ENCODE measurements at regions not wholly inside any gene's neighbourhood (a gene's known extent, or its start where the extent isn't known, plus 50 kb on each side); places are given as distances from the start of the nearest gene placed in this dataset.

GRCh38 chrX:109890910-109891502 is 111.9 kb upstream of the TMEM164 start:
- TF ChIP-seq POLR2A (IDR thresholded peaks at IDR 0.05) (no peak), CTCF (IDR thresholded peaks at IDR 0.05) (peak; percentile 42 to 67 (median 63))
